ENCODE measurements at regions not wholly inside any gene's neighbourhood (a gene's known extent, or its start where the extent isn't known, plus 50 kb on each side); places are given as distances from the start of the nearest gene placed in this dataset.
"Not testable (repeated sequence)": the region's sequence is repeated elsewhere in the genome, so short reads cannot be mapped to it uniquely, and the experiment has no call there.

DNA sequence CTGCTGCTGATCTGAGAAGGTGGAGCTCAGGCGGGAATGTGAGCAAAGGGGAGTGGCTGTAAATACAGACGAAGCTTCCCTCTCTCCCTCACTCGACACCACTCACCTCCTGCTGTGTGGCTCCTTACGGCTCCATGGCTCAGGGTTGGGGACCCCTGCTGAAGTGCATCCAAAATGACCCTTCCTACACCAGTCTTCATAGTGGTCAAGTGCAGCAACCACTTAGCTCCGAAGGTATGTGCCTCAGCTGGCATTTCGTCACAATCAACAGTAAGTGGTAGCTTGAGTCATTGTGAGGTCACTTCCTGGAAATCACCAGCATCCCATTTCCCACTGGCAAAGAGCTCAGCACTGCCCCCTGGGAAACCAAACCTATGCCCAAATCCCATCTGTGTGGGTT is 76.4 kb upstream of the COBL start:
- not testable (repeated sequence) for TF ChIP-seq CTCF (IDR thresholded peaks at IDR 0.05; ENCODE audit: insufficient read depth, low read depth, low read length); EZH2 (IDR thresholded peaks at IDR 0.05; ENCODE audit: insufficient read depth, low read length)

Data from astrocyte (in vitro differentiated cells and primary cell).